HCT116 (cell line): ENCODE measurements at regions not wholly inside any gene's neighbourhood (a gene's known extent, or its start where the extent isn't known, plus 50 kb on each side); places are given as distances from the start of the nearest gene placed in this dataset.

ENCODE experiments used
- ATAC-seq: fragments of 200-7000 bp; cut with Tn5 transposase; 2 replicates; pipeline ENCODE4 v1.9.1; 2020; ENCODE audit warnings: mild to moderate bottlenecking, moderate library complexity
- BruUV-seq: library from RNA; stranded (reverse); fragments of 400-500 nt; replicated peaks from 2 replicates; lab custom pipeline; 2021; lab: Mats Ljungman, UMichigan
- CTCF ChIA-PET: fragments of 300-600 bp; sonication (Branson Sonifier 250); formaldehyde crosslinking; loops from one replicate; lab custom pipeline; 2021; ENCODE audit warnings: antibody characterized with exemption; lab: Charles Lee
- POLR2A ChIA-PET: fragments of 300-600, 350-600 bp; sonication (Branson Sonifier 250); formaldehyde crosslinking; loops from one replicate; lab custom pipeline; 2021; ENCODE audit warnings: antibody characterized with exemption; lab: Charles Lee
- RAD21 ChIA-PET, 2 experiments: fragments of 300-600 bp; sonication (Branson Sonifier 250); formaldehyde crosslinking; loops; one replicate each; lab custom pipeline; 2023; ENCODE audit warnings: low total read pairs in 2 of 2; ENCODE audit not compliant: uncharacterized antibody in 2 of 2, unreplicated experiment in 2 of 2, low non-redundant PET in 1 of 2; lab: Charles Lee
- DNase-seq: peaks from one replicate; pipeline ENCODE4 v3.0.0-alpha.2; 2010; ENCODE audit warnings: low read depth, low spot score
- H2AFZ ChIP-seq: fragments of 200-600 bp; shearing (Covaris generic), sonication (generic); 2 replicates; pipeline ENCODE4 v1.6.1; 2017; ENCODE audit warnings: low read depth, mixed run types, mixed read lengths, antibody characterized with exemption, low read length; ENCODE audit not compliant: poor library complexity, severe bottlenecking
- H3K27ac ChIP-seq: 2 replicates; pipeline ENCODE4 v1.5.1; 2012; ENCODE audit warnings: low read depth, low read length
- H3K27me3 ChIP-seq: fragments of 200-600 bp; sonication (generic); 2 replicates; pipeline ENCODE4 v1.6.1; 2016; ENCODE audit warnings: mixed run types, low read length, mixed read lengths; ENCODE audit not compliant: insufficient read depth
- H3K36me3 ChIP-seq, 2 experiments: fragments of 200-500 bp in 1 of 2; fragments of 200-600 bp in 1 of 2; sonication (Bioruptor generic) in 1 of 2; sonication (generic) in 1 of 2; 2 replicates each; pipeline versions ENCODE4 v1.5.1 to v1.6.1; 2014 to 2016; ENCODE audit warnings: low read length in 2 of 2, inconsistent platforms in 1 of 2, mixed read lengths in 1 of 2, mixed run types in 1 of 2; ENCODE audit not compliant: insufficient read depth in 2 of 2, control insufficient read depth in 1 of 2
- H3K4me1 ChIP-seq, 2 experiments: fragments of 200-600 bp in 1 of 2; sonication (generic) in 1 of 2; 2 replicates each; pipeline versions ENCODE4 v1.5.1 to v1.6.1; 2012 to 2017; ENCODE audit warnings: low read length in 2 of 2, inconsistent platforms in 1 of 2, mild to moderate bottlenecking in 1 of 2, mixed read lengths in 1 of 2, mixed run types in 1 of 2, moderate library complexity in 1 of 2; ENCODE audit not compliant: insufficient read depth in 2 of 2, control insufficient read depth in 1 of 2
- H3K4me2 ChIP-seq: fragments of 200-600 bp; sonication (generic); 2 replicates; pipeline ENCODE4 v1.6.1; 2017; ENCODE audit warnings: mixed run types, low read length, mixed read lengths
- H3K4me3 ChIP-seq, 2 experiments: fragments of 200-600 bp in 1 of 2; sonication (generic) in 1 of 2; replicated peaks in 1 of 2; 2 replicates each; pipeline ENCODE4 v1.5.1; 2011 to 2016; ENCODE audit warnings: low read length in 2 of 2, control low read depth in 1 of 2, low read depth in 1 of 2, mild to moderate bottlenecking in 1 of 2, mixed read lengths in 1 of 2, mixed run types in 1 of 2
- H3K79me2 ChIP-seq: fragments of 200-600 bp; sonication (generic); 2 replicates; pipeline ENCODE4 v1.6.1; 2017; ENCODE audit warnings: mild to moderate bottlenecking, mixed run types, low read length, moderate library complexity, mixed read lengths; ENCODE audit not compliant: insufficient read depth
- H3K9ac ChIP-seq: fragments of 200-600 bp; sonication (generic); 2 replicates; pipeline ENCODE4 v1.6.1; 2016; ENCODE audit warnings: low read length, mixed read lengths
- H3K9me2 ChIP-seq: fragments of 200-600 bp; sonication (generic), shearing (Covaris generic); 2 replicates; pipeline ENCODE4 v1.6.1; 2017; ENCODE audit warnings: mixed run types, mild to moderate bottlenecking, moderate library complexity; ENCODE audit not compliant: insufficient read depth
- H3K9me3 ChIP-seq, 2 experiments: fragments of 200-500 bp in 1 of 2; fragments of 200-600 bp in 1 of 2; sonication (Bioruptor generic) in 1 of 2; sonication (generic) in 1 of 2; 2 replicates each; pipeline ENCODE4 v1.6.1; 2014 to 2017; ENCODE audit warnings: low read length in 2 of 2, mixed read lengths in 2 of 2, inconsistent platforms in 1 of 2, low read depth in 1 of 2, mild to moderate bottlenecking in 1 of 2, mixed run types in 1 of 2, moderate library complexity in 1 of 2; ENCODE audit not compliant: control insufficient read depth in 1 of 2, insufficient read depth in 1 of 2
- H4K20me1 ChIP-seq: fragments of 200-600 bp; sonication (generic), shearing (Covaris generic); 2 replicates; pipeline ENCODE4 v1.6.1; 2017; ENCODE audit warnings: mixed run types, mild to moderate bottlenecking, moderate library complexity; ENCODE audit not compliant: insufficient read depth
- CBX3 ChIP-seq: IDR thresholded peaks from 2 replicates; pipeline ENCODE4 v1.6.1; 2012; ENCODE audit warnings: low read depth
- EGR1 ChIP-seq: IDR thresholded peaks from 2 replicates; pipeline ENCODE4 v1.6.1; 2012; ENCODE audit warnings: low read depth
- EZH2phosphoT487 ChIP-seq: fragments of 200-600 bp; IDR thresholded peaks from 2 replicates; pipeline ENCODE4 v1.6.1; 2018; ENCODE audit warnings: antibody characterized with exemption, borderline replicate concordance
- FOSL1 ChIP-seq: IDR thresholded peaks from 2 replicates; pipeline ENCODE4 v1.6.1; 2012; ENCODE audit warnings: low read depth
- JUND ChIP-seq: IDR thresholded peaks from 2 replicates; pipeline ENCODE4 v1.6.1; 2012
- POLR2A ChIP-seq: IDR thresholded peaks from 2 replicates; pipeline ENCODE4 v1.7.0; 2011; ENCODE audit warnings: borderline replicate concordance; ENCODE audit not compliant: insufficient read depth, insufficient read length; ENCODE audit errors: extremely low read depth
- POLR2AphosphoS5 ChIP-seq: IDR thresholded peaks from 2 replicates; pipeline ENCODE4 v1.6.1; 2011; ENCODE audit warnings: mild to moderate bottlenecking, low read depth, low read length, moderate library complexity
- RAD21 ChIP-seq: IDR thresholded peaks from 2 replicates; pipeline ENCODE4 v1.6.1; 2012; ENCODE audit warnings: low read depth, mild to moderate bottlenecking
- SIN3A ChIP-seq: IDR thresholded peaks from 2 replicates; pipeline ENCODE4 v1.6.1; 2012; ENCODE audit warnings: low read depth
- SRF ChIP-seq: IDR thresholded peaks from 2 replicates; pipeline ENCODE4 v1.6.1; 2012; ENCODE audit warnings: low read depth
- TCF7L2 ChIP-seq: IDR thresholded peaks from 2 replicates; pipeline ENCODE4 v1.7.0; 2011; ENCODE audit warnings: borderline replicate concordance, inconsistent platforms; ENCODE audit not compliant: insufficient read depth, insufficient read length; ENCODE audit errors: extremely low read depth
- YY1 ChIP-seq: IDR thresholded peaks from 2 replicates; pipeline ENCODE4 v1.6.1; 2011; ENCODE audit warnings: low read length, low read depth, moderate library complexity, mild to moderate bottlenecking; ENCODE audit not compliant: insufficient replicate concordance; ENCODE audit errors: extremely low read depth
- ZNF274 ChIP-seq: fragments of 200-500 bp; sonication (Bioruptor generic); IDR thresholded peaks from 2 replicates; pipeline ENCODE4 v1.6.1; 2014; ENCODE audit warnings: mild to moderate bottlenecking, low read depth, low read length, inconsistent platforms
- intact Hi-C: fragments of 100-400 bp; cut with micrococcal nuclease; formaldehyde crosslinking; loops from 2 replicates; pipeline ENCODE4 v1.10.0; 2022
- TF ChIP-seq, protein P1 (sequence below): IDR thresholded peaks from 2 replicates; pipeline ENCODE4 v1.6.1; 2012
- TF ChIP-seq, protein P2 (sequence below): IDR thresholded peaks from 2 replicates; pipeline ENCODE4 v1.6.1; 2012

- Histone ChIP-seq H3K4me3 (no peak overlapping the region), H3K27ac (no peak overlapping the region), H3K9ac (no peak overlapping the region), H3K9me3 (no peaks in the 10 kb centered on the region), H3K9me2 (no peaks in the 10 kb centered on the region), H3K36me3 (no peaks in the 10 kb centered on the region), H4K20me1 (no peaks in the 10 kb centered on the region), H3K4me2 (no peak overlapping the region), H3K79me2 (no peaks in the 10 kb centered on the region), H2AFZ (no peak overlapping the region), H3K27me3 (no peaks in the 10 kb centered on the region), H3K4me1 (no peaks in the 10 kb centered on the region)
- DNase-seq (no peak), ATAC-seq (no peak)
- TF ChIP-seq SRF, result no peak
- TF ChIP-seq SIN3A, result no peak
- TF ChIP-seq EZH2phosphoT487, result no peak
- TF ChIP-seq POLR2A, result no peak
- no peak for TF ChIP-seq CBX3
- POLR2A ChIA-PET, result no interaction called here
- no TSS peak for BruUV-seq
- CTCF ChIA-PET, result no interaction called here
- RAD21 ChIA-PET, result no interaction called here
- intact Hi-C loops, result no loop called here
Measured at GRCh38 chr1:100628631-100629081, 90.7 kb downstream of the GPR88 start.

GRCh38 chr1:100629391-100629790, 90.2 kb upstream of the VCAM1 start:
- Histone ChIP-seq H3K4me1 (no peaks in the 10 kb centered on the region), H3K9me3 (no peaks in the 10 kb centered on the region), H3K36me3 (no peaks in the 10 kb centered on the region), H3K27ac (no peak overlapping the region), H3K27me3 (no peaks in the 10 kb centered on the region), H3K79me2 (no peaks in the 10 kb centered on the region), H4K20me1 (no peaks in the 10 kb centered on the region), H3K9me2 (no peaks in the 10 kb centered on the region), H2AFZ (no peak overlapping the region), H3K9ac (no peak overlapping the region), H3K4me3 (no peak overlapping the region), H3K4me2 (no peak overlapping the region)
- DNase-seq (no peak), ATAC-seq (no peak)
- RAD21 ChIA-PET, result no interaction called here
- TF ChIP-seq POLR2AphosphoS5, result no peak
- TF ChIP-seq, protein P1, sequence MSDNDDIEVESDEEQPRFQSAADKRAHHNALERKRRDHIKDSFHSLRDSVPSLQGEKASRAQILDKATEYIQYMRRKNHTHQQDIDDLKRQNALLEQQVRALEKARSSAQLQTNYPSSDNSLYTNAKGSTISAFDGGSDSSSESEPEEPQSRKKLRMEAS, result no peak
- TF ChIP-seq YY1, result no peak
- TF ChIP-seq ZNF274, result no peak
- TF ChIP-seq RAD21, result no peak
- no peak for TF ChIP-seq EGR1
- TF ChIP-seq JUND, result no peak
- no peak for TF ChIP-seq TCF7L2
- TF ChIP-seq, protein P2, sequence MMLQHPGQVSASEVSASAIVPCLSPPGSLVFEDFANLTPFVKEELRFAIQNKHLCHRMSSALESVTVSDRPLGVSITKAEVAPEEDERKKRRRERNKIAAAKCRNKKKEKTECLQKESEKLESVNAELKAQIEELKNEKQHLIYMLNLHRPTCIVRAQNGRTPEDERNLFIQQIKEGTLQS, result no peak
- TF ChIP-seq POLR2A, result no peak
- no peak for TF ChIP-seq FOSL1
- intact Hi-C loops, result no loop called here
- CTCF ChIA-PET, result no interaction called here
- POLR2A ChIA-PET, result no interaction called here
- no TSS peak for BruUV-seq
